B cell (primary cell): ENCODE measurements at regions not wholly inside any gene's neighbourhood (a gene's known extent, or its start where the extent isn't known, plus 50 kb on each side); places are given as distances from the start of the nearest gene placed in this dataset.

Experiments
- ATAC-seq: fragments of 200-7000 bp; cut with Tn5 transposase; one replicate; pipeline ENCODE4 v1.10.0; 2021; ENCODE audit warnings: low read depth, mild to moderate bottlenecking, moderate number of reproducible peaks, moderate library complexity
- CTCF ChIA-PET: fragments of 350-600 bp; sonication (Branson Sonifier 250); formaldehyde crosslinking; loops from one replicate; lab custom pipeline; 2021; ENCODE audit warnings: antibody characterized with exemption, inconsistent platforms; lab: Charles Lee
- POLR2A ChIA-PET: fragments of 350-600 bp; sonication (Branson Sonifier 250); formaldehyde crosslinking; loops from one replicate; lab custom pipeline; 2021; ENCODE audit warnings: antibody characterized with exemption; lab: Charles Lee
- DNase-seq: peaks from one replicate; pipeline ENCODE4 v3.0.0; 2013
- H2AFZ ChIP-seq: 2 replicates; pipeline ENCODE4 v1.6.1; 2012; ENCODE audit warnings: mild to moderate bottlenecking, low read depth, low read length; ENCODE audit not compliant: insufficient read depth, poor library complexity, severe bottlenecking
- H3K27ac ChIP-seq, 2 donors: 1 replicate in 1 of 2; 2 replicates in 1 of 2; pipeline ENCODE4 v1.5.1; 2012 to 2013; ENCODE audit warnings: low read length in 2 of 2, mild to moderate bottlenecking in 2 of 2, moderate library complexity in 1 of 2
- H3K27me3 ChIP-seq, 4 experiments: fragments of 200-600 bp in 1 of 4; sonication (generic) in 1 of 4; replicated peaks in 1 of 4; 1 replicate in 2 of 4; 2 replicates in 2 of 4; pipeline versions ENCODE4 v1.6.1 to v1.7.0; 2013 to 2016; ENCODE audit warnings: low read length in 3 of 4, mild to moderate bottlenecking in 2 of 4, mixed read lengths in 1 of 4, moderate library complexity in 1 of 4; ENCODE audit not compliant: insufficient read depth in 4 of 4, control insufficient read depth in 3 of 4; ENCODE audit errors: control extremely low read depth in 1 of 4
- H3K36me3 ChIP-seq, 2 experiments: replicated peaks in 1 of 2; 1 replicate in 1 of 2; 2 replicates in 1 of 2; pipeline versions ENCODE4 v1.6.1 to v1.7.1; 2013; ENCODE audit warnings: low read length in 1 of 2; ENCODE audit not compliant: insufficient read depth in 2 of 2, control insufficient read depth in 1 of 2; ENCODE audit errors: control extremely low read depth in 1 of 2, extremely low read depth in 1 of 2
- H3K4me1 ChIP-seq, 2 donors: fragments of 200-600 bp in 1 of 2; sonication (generic) in 1 of 2; 1 replicate in 1 of 2; 2 replicates in 1 of 2; pipeline versions ENCODE4 v1.5.1 to v1.6.1; 2013 to 2017; ENCODE audit warnings: low read length in 2 of 2; ENCODE audit not compliant: control insufficient read depth in 2 of 2, insufficient read depth in 2 of 2
- H3K4me2 ChIP-seq: replicated peaks from 2 replicates; pipeline ENCODE3; 2012; ENCODE audit warnings: mild to moderate bottlenecking, low read depth, low read length; ENCODE audit not compliant: poor library complexity, severe bottlenecking
- H3K4me3 ChIP-seq, 5 experiments: fragments of 200-600 bp in 1 of 5; sonication (generic) in 1 of 5; 1 replicate in 3 of 5; 2 replicates in 2 of 5; pipeline versions ENCODE4 v1.5.1 to v1.7.0; 2011 to 2016; ENCODE audit warnings: low read length in 4 of 5, mild to moderate bottlenecking in 4 of 5, low read depth in 2 of 5, control low read depth in 1 of 5, moderate library complexity in 1 of 5; ENCODE audit not compliant: insufficient read depth in 1 of 5; ENCODE audit errors: control extremely low read depth in 1 of 5, extremely low read depth in 1 of 5
- H3K79me2 ChIP-seq: fragments of 200-600 bp; sonication (generic); one replicate; pipeline ENCODE4 v1.6.0; 2016; ENCODE audit warnings: low read length; ENCODE audit not compliant: control insufficient read depth, insufficient read depth
- H3K9ac ChIP-seq: fragments of 200-600 bp; sonication (generic); 2 replicates; pipeline ENCODE4 v1.6.1; 2017; ENCODE audit warnings: mild to moderate bottlenecking, low read length, moderate library complexity
- H3K9me3 ChIP-seq, 3 donors: one replicate each; pipeline versions ENCODE4 v1.6.1 to v1.7.1; 2013; ENCODE audit warnings: low read length in 2 of 3; ENCODE audit not compliant: control insufficient read depth in 2 of 3, insufficient read depth in 1 of 3; ENCODE audit errors: control extremely low read depth in 1 of 3
- H4K20me1 ChIP-seq: 2 replicates; pipeline ENCODE4 v1.6.0; 2012; ENCODE audit warnings: mild to moderate bottlenecking, low read length; ENCODE audit not compliant: insufficient read depth, control insufficient read depth, poor library complexity, severe bottlenecking
- H3K27ac Mint-ChIP-seq: one replicate; pipeline ENCODE4 v1.8.0; 2021; ENCODE audit warnings: mixed read lengths
- H3K27me3 Mint-ChIP-seq: one replicate; pipeline ENCODE4 v1.8.0; 2021; ENCODE audit warnings: mixed read lengths
- H3K4me1 Mint-ChIP-seq: one replicate; pipeline ENCODE4 v1.8.0; 2021; ENCODE audit warnings: mixed read lengths
- H3K4me3 Mint-ChIP-seq: one replicate; pipeline ENCODE4 v1.8.0; 2021; ENCODE audit warnings: mixed read lengths
- H3K9me3 Mint-ChIP-seq: one replicate; pipeline ENCODE4 v1.8.0; 2022; ENCODE audit warnings: mixed read lengths; ENCODE audit not compliant: insufficient read depth
- EZH2 ChIP-seq: IDR thresholded peaks from 2 replicates; pipeline ENCODE4 v1.6.1; 2012; ENCODE audit warnings: borderline replicate concordance, low read depth, mild to moderate bottlenecking, moderate library complexity, low read length; ENCODE audit not compliant: insufficient read depth, poor library complexity, severe bottlenecking
- WGBS: methylation state at CpG from one replicate; pipeline ENCODE4 v1.1.5; 2013; ENCODE audit warnings: missing lambda C conversion rate; ENCODE audit not compliant: insufficient coverage; 5-methylcytosine and 5-hydroxymethylcytosine counted together
- intact Hi-C: fragments of 100-400 bp; cut with micrococcal nuclease; formaldehyde crosslinking; loops from one replicate; pipeline ENCODE4 v1.10.0; 2022
- TF ChIP-seq, protein P1 (sequence below): fragments of 200-600 bp; IDR thresholded peaks from one replicate; pipeline ENCODE4 v1.8.0; 2022; ENCODE audit warnings: antibody characterized with exemption, mild to moderate bottlenecking

DNA sequence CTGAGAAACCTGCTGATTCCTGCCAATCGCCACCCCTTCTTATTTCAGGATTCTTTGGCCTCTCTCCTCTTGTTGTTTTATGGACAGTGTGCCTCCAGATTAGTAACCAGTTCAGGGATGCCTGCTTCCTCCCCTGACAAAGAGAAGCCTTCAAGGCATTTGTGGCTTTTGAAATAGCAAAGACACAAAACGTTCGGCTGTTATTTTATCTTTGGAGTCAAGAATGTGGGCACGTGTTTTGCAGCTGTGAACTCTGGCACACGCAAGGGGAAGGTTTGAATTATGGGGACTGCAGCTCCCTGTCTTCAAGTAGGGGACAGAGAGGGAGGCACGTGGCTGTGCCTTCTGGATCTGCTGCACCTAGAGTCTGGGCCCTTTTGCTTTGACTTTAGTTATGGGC is 157.9 kb upstream of the GRB10 start:
- ATAC-seq: no peak
- no peaks in the 10 kb centered on the region for H3K9me3 Mint-ChIP-seq
- WGBS: 61% methylated on average over 6 of the region's 6 CpGs
- ChIA-PET CTCF (no interaction called here), POLR2A (no interaction called here)
- Histone ChIP-seq H3K27me3 (no peaks in the 10 kb centered on the region), H3K4me1 (no peaks in the 10 kb centered on the region), H3K27ac (no peak overlapping the region), H3K9me3 (no peaks in the 10 kb centered on the region), H3K9ac (no peak overlapping the region), H4K20me1 (no peaks in the 10 kb centered on the region), H3K4me3 (no peak overlapping the region), H3K79me2 (no peaks in the 10 kb centered on the region), H3K4me2 (no peak overlapping the region), H3K36me3 (no peaks in the 10 kb centered on the region), H2AFZ (no peak overlapping the region)
- H3K4me1 Mint-ChIP-seq: no peaks in the 10 kb centered on the region
- no peak overlapping the region for H3K27ac Mint-ChIP-seq
- TF ChIP-seq EZH2: no peak
- TF ChIP-seq, protein P1, sequence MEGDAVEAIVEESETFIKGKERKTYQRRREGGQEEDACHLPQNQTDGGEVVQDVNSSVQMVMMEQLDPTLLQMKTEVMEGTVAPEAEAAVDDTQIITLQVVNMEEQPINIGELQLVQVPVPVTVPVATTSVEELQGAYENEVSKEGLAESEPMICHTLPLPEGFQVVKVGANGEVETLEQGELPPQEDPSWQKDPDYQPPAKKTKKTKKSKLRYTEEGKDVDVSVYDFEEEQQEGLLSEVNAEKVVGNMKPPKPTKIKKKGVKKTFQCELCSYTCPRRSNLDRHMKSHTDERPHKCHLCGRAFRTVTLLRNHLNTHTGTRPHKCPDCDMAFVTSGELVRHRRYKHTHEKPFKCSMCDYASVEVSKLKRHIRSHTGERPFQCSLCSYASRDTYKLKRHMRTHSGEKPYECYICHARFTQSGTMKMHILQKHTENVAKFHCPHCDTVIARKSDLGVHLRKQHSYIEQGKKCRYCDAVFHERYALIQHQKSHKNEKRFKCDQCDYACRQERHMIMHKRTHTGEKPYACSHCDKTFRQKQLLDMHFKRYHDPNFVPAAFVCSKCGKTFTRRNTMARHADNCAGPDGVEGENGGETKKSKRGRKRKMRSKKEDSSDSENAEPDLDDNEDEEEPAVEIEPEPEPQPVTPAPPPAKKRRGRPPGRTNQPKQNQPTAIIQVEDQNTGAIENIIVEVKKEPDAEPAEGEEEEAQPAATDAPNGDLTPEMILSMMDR: no peak
- H3K4me3 Mint-ChIP-seq: no peak overlapping the region
- intact Hi-C loops: no loop called here
- no peak for DNase-seq
- H3K27me3 Mint-ChIP-seq: peaks cover 4% of the 10 kb centered on the region

DNA sequence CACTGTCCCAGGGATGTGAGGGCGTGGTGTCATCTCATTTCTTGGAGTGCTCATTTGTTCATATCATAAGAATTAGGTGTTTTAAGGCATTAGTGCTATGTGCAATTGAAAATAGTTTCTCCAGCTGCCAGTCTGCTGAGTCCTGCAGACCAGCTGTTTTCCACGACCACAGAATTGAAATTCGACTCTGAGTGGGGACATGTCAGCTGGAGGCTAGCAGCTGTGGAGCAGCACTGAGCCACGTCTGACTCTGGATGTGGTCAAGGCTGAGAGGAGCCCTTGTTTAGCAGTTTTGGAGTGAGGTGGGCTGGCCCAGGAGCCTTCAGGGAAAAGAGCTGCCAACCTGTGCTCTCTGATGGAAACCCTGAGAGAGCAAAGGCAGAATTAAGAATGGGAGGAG is 156.3 kb upstream of the GRB10 start:
- H3K36me3 ChIP-seq: no peaks in the 10 kb centered on the region
- Mint-ChIP-seq H3K27ac (no peak overlapping the region), H3K4me3 (no peak overlapping the region), H3K9me3 (no peaks in the 10 kb centered on the region), H3K4me1 (no peaks in the 10 kb centered on the region), H3K27me3 (peaks cover 7% of the 10 kb centered on the region)
- DNase-seq: no peak
- ChIA-PET POLR2A (no interaction called here), CTCF (no interaction called here)
- no peak overlapping the region for H2AFZ ChIP-seq
- no peaks in the 10 kb centered on the region for H3K27me3 ChIP-seq
- TF ChIP-seq, protein P1: no peak
- TF ChIP-seq EZH2: no peak
- H4K20me1 ChIP-seq: no peaks in the 10 kb centered on the region
- no peak for ATAC-seq
- no peak overlapping the region for H3K4me2 ChIP-seq
- H3K27ac ChIP-seq: no peak overlapping the region
- intact Hi-C loops: no loop called here
- 47% methylated on average over 4 of the region's 4 CpGs for WGBS
- H3K4me3 ChIP-seq: no peak overlapping the region
- no peaks in the 10 kb centered on the region for H3K9me3 ChIP-seq
- no peaks in the 10 kb centered on the region for H3K4me1 ChIP-seq
- H3K79me2 ChIP-seq: no peaks in the 10 kb centered on the region
- no peak overlapping the region for H3K9ac ChIP-seq
